ELF-1 (cell line): ENCODE measurements at regions not wholly inside any gene's neighbourhood (a gene's known extent, or its start where the extent isn't known, plus 50 kb on each side); places are given as distances from the start of the nearest gene placed in this dataset.

Experiments
- DNase-seq: peaks from one replicate; pipeline ENCODE4 v3.0.0-alpha.2; 2016; ENCODE audit warnings: low read depth, low spot score

GRCh38 chr1:221919743-221920142 lies 177.9 kb upstream of the DUSP10 start:
- no peak for DNase-seq

DNA sequence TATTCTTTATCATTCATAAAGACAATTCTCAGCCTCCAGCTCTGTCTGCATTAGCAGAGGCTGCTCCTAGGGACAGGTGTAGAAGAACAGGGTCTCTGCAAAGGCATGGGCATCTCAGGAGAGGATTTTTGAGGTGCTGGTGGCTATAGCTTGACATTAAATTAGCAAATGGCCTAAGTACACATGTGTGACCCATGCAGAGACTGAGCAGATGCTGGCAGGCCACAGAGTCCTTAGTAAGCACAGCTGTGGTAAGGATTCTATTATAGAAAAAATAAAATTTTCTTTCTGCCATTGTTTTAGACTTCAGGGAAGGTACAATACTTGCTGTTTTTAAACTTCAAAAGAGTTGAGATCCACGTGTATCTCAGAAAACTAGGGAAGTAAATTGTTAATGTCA lies 177.5 kb upstream of the DUSP10 start:
- DNase-seq = no peak

- DNase-seq = no peak
Observed at GRCh38 chr1:221916176-221916575, 174.3 kb upstream of the DUSP10 start.

- no peak for DNase-seq
Observed at GRCh38 chr1:221915764-221916163, 173.9 kb upstream of the DUSP10 start.

GRCh38 chr1:221913351-221913892 lies 171.5 kb upstream of the DUSP10 start:
- no peak for DNase-seq

DNA sequence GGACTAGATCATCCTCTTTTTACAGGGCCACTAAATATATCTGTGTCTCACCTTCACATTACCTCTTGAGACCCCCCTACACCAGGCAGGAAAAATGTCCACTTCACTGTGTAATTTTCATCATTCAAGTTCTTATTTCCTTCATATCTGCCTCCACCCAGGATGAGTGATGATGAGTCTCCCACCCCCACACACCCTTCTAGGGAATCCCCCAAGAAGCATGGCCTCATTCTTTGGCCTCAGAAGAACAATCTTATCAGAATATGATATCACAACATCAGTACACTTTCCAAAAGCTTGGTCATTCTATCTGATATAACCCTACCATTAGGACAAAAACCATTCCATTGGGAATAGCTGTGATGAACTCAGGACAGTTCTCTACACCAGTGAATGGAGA lies 170.3 kb upstream of the DUSP10 start:
- DNase-seq = no peak

DNA sequence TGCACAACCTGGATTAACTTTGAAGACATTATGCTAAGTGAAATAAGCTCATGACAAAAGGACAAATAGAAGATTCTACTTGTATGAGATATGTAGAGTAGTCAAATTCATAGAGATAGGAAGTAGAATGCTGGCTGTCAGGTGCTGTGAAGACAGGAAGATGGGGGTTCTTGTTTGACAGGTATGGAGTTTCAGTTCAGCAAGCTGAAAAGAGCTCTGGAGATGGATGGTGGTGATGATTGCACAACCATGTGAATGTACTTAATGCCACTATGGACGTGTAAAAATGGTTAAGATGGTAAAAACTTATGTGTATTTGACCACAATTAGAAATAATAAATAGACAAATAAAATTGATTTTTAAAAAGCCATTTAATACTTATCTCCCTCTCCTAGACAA lies 169.8 kb upstream of the DUSP10 start:
- DNase-seq = no peak

GRCh38 chr1:221910222-221910621 lies 168.3 kb upstream of the DUSP10 start:
- no peak for DNase-seq

GRCh38 chr1:221908573-221908972 lies 166.7 kb upstream of the DUSP10 start:
- peak; percentile 73 for DNase-seq

GRCh38 chr1:221907166-221907932 lies 165.5 kb upstream of the DUSP10 start:
- no peak for DNase-seq

GRCh38 chr1:221905802-221906201 lies 163.9 kb upstream of the DUSP10 start:
- no peak for DNase-seq

GRCh38 chr1:221904319-221904718 lies 162.4 kb upstream of the DUSP10 start:
- no peak for DNase-seq

DNA sequence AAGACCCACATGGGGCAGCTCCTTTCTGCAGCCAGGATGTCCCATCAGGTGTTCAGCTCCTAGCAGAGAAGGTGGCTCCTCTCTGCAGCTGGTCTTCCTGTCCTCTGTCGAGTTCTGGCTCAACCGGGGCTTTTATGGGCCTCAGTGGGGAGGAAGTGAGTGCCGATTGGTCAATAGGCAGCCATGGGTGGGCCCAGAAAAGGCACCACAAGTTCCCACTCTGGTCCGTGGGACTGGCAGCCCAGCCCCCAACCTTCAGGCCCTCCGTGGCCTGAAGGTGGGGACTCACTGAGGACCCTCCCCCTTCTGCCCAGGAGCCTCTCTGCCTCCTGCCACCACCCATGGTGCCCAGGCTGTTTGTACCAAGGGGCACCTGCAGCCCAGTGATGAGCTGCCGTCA lies 161.7 kb upstream of the DUSP10 start:
- no peak for DNase-seq

- no peak for DNase-seq
Observed at GRCh38 chr1:221902961-221903360, 161.1 kb upstream of the DUSP10 start.

GRCh38 chr1:221900678-221901077 lies 158.8 kb upstream of the DUSP10 start:
- DNase-seq = no peak

DNA sequence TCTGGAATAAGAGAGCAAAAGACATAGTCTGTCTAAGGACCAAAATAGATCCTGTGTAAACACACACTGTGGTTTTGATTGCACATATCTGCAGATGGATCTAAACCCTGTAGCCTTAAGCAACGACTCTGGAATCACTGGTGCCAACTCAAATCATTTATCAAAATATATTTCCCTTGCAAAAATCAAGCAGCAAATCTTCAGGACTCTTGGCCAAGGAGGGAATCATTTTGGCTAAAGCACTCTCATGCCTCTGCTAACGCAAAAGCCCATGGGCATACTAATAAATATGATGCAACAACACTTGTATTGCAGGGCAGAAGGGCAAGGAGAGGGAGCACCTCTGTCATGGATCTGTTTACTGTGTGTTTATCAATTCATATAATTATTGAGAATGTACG lies 155.4 kb upstream of the DUSP10 start:
- no peak for DNase-seq

DNA sequence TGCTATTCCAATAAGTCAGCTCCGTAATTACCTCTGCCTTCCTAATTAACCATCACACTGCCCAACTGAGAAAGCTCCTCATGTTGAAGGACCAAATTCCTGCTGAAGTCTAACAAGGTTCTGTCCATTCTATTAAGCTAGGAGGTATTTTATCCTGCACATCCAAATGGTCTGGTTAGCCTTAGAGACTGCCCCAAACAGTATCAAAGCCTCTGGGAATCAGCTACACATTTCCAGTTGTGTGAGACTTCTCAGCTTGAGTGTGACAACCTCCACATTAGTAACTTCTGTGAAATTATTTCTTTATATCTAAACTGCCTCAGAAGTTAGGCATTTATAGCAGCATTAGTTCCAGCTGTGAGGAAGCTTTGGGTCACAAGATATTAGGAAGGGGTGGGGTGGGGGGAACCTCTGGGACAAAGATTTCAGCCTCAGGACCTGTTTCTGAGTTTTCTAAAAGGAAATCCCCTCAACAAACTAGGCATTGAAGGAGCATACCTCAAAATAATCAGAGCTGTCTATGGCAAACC lies 150.5 kb upstream of the DUSP10 start:
- DNase-seq = no peak

DNA sequence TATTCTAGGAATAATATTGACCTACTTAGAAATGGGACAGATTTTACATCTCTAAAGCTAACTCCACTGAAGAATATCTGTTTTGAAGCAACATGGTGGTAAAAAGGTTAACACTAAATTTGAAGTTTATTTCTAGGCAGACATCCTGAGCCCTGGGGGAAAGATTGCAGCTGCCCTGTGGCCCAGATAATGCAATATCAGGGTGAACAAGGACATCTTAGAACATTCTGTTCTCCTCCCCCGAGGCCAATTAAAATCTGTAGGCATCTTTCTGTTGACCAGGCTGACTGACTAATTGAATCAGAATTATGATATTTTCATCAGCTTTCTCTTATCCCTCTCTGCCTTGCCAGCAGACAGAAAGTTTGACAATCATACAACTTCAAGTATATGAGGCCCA lies 149.8 kb upstream of the DUSP10 start:
- DNase-seq = no peak

DNA sequence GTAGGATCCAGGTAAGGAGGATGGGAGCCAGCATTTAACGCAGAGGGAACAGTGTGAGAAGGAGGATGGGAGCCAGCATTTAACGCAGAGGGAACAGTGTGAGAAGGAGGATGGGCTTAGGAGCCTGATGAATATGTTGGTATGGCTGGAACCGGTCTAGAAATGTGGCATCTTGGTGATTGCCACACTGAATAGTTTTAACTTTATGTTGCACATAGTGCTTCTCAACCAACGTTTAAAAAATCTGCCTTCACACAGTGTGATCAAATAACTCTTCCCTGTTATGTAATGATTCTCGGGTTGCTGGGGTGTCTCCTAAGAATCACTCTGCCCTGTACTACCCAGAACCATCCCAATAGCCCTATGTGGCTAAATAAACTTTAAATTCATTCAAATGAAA lies 146.9 kb upstream of the DUSP10 start:
- DNase-seq = no peak

- no peak for DNase-seq
Observed at GRCh38 chr1:221888218-221888617, 146.3 kb upstream of the DUSP10 start.

DNA sequence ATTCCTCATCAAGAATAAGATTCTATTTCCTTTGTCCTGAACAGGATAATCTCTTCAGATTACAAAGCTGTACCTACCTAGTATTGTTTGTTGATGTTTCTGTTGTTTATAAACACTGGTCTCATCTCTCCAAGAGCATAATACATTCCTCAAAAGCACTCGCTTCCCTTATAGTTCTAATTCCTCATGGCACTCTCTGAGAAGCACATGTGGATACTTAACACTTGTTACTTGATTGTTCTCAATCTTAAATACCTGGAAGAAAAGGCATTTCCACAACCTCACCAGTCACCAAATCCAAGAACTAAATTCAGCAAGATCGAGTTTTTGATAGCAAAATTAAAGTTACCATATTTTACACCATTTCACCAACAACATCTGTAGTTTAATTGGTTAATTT lies 145.9 kb upstream of the DUSP10 start:
- no peak for DNase-seq

DNA sequence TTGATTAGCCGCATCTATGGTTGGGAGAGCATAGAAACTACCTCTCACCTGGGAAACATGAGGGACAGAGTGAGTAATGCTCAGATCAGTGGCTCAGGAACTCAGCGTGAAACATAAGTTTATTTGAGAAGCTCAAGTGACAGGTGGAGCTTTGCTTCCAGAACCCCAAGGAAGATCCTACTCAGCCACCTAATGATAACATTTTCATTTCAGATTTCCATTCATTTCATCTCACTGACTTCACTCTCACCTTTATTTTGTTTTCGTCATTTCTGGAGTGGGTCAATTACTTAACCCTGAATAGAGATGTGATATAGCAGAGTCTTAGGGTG lies 145.5 kb upstream of the DUSP10 start:
- DNase-seq = no peak

GRCh38 chr1:221886743-221887414 lies 145.0 kb upstream of the DUSP10 start:
- DNase-seq = peak; percentile 83
